SK-N-SH (cell line): ENCODE measurements at regions not wholly inside any gene's neighbourhood (a gene's known extent, or its start where the extent isn't known, plus 50 kb on each side); places are given as distances from the start of the nearest gene placed in this dataset.

Experiments
- CTCF ChIA-PET: fragments of 300-600, 350-600 bp; formaldehyde crosslinking; extraction: SDS; loops from one replicate; lab custom pipeline; 2021; lab: Yijun Ruan, JAX
- POLR2A ChIA-PET: fragments of 350-600 bp; sonication (Branson Sonifier 250); formaldehyde crosslinking; extraction: SDS; loops from one replicate; lab custom pipeline; 2020; ENCODE audit warnings: antibody characterized with exemption, inconsistent platforms; lab: Yijun Ruan, JAX
- DNase-seq: peaks from one replicate; pipeline ENCODE4 v3.0.0; 2012
- H2AFZ ChIP-seq: fragments of 200-600 bp; sonication (generic); 2 replicates; pipeline ENCODE4 v1.8.1; 2016; ENCODE audit warnings: antibody characterized with exemption, mild to moderate bottlenecking, low read depth
- H3F3A ChIP-seq: fragments of 200-600 bp; sonication (generic); replicated peaks from 2 replicates; pipeline ENCODE3; 2016; ENCODE audit warnings: antibody characterized with exemption, mild to moderate bottlenecking; ENCODE audit not compliant: insufficient read depth
- H3K27ac ChIP-seq, 2 experiments: fragments of 200-500 bp in 1 of 2; fragments of 200-600 bp in 1 of 2; sonication (Bioruptor generic) in 1 of 2; sonication (generic), shearing (Covaris generic) in 1 of 2; 2 replicates each; pipeline versions ENCODE4 v1.5.1 to v1.6.1; 2014 to 2016; ENCODE audit warnings: low read depth in 2 of 2, inconsistent platforms in 1 of 2, low read length in 1 of 2, mild to moderate bottlenecking in 1 of 2, mixed read lengths in 1 of 2
- H3K27me3 ChIP-seq: fragments of 200-600 bp; sonication (generic), shearing (Covaris generic); 2 replicates; pipeline ENCODE4 v1.6.1; 2016; ENCODE audit warnings: mixed run types; ENCODE audit not compliant: insufficient read depth
- H3K36me3 ChIP-seq, 2 experiments: fragments of 200-500 bp in 1 of 2; fragments of 200-600 bp in 1 of 2; sonication (Bioruptor generic) in 1 of 2; sonication (generic) in 1 of 2; replicated peaks in 1 of 2; 2 replicates each; pipeline versions ENCODE3 to v1.5.1; 2014 to 2016; ENCODE audit warnings: low read length in 1 of 2, mild to moderate bottlenecking in 1 of 2; ENCODE audit not compliant: insufficient read depth in 2 of 2, control insufficient read depth in 1 of 2
- H3K4me1 ChIP-seq, 2 experiments: fragments of 200-500 bp in 1 of 2; fragments of 200-600 bp in 1 of 2; sonication (Bioruptor generic) in 1 of 2; sonication (generic), shearing (Covaris generic) in 1 of 2; 2 replicates each; pipeline versions ENCODE4 v1.5.1 to v1.6.1; 2014 to 2016; ENCODE audit warnings: low read depth in 1 of 2, low read length in 1 of 2, mixed run types in 1 of 2; ENCODE audit not compliant: insufficient read depth in 2 of 2, control insufficient read depth in 1 of 2
- H3K4me2 ChIP-seq: fragments of 200-600 bp; sonication (generic), shearing (Covaris generic); 2 replicates; pipeline ENCODE4 v1.6.1; 2017; ENCODE audit warnings: mixed run types
- H3K4me3 ChIP-seq, 2 experiments: fragments of 200-500 bp in 1 of 2; fragments of 200-600 bp in 1 of 2; sonication (Bioruptor generic) in 1 of 2; sonication (generic), shearing (Covaris generic) in 1 of 2; 2 replicates each; pipeline versions ENCODE4 v1.5.1 to v1.8.1; 2014 to 2016; ENCODE audit warnings: low read depth in 2 of 2, inconsistent platforms in 1 of 2, low read length in 1 of 2, mild to moderate bottlenecking in 1 of 2, mixed read lengths in 1 of 2, moderate library complexity in 1 of 2
- H3K79me2 ChIP-seq: fragments of 200-600 bp; sonication (generic); 2 replicates; pipeline ENCODE4 v1.8.1; 2017; ENCODE audit warnings: mild to moderate bottlenecking; ENCODE audit not compliant: insufficient read depth
- H3K9ac ChIP-seq: fragments of 200-600 bp; sonication (generic); 2 replicates; pipeline ENCODE4 v1.6.1; 2017; ENCODE audit warnings: mixed run types
- H3K9me2 ChIP-seq: fragments of 200-600 bp; sonication (generic); 2 replicates; pipeline ENCODE4 v1.6.1; 2017; ENCODE audit warnings: mixed run types
- H3K9me3 ChIP-seq: fragments of 200-600 bp; sonication (generic); 2 replicates; pipeline ENCODE4 v1.6.1; 2017; ENCODE audit warnings: mixed run types, mild to moderate bottlenecking, moderate library complexity
- H4K20me1 ChIP-seq: fragments of 200-600 bp; sonication (generic); 2 replicates; pipeline ENCODE4 v1.6.1; 2017; ENCODE audit warnings: mild to moderate bottlenecking, mixed run types; ENCODE audit not compliant: insufficient read depth
- CHD2 ChIP-seq: fragments of 150-350 bp; IDR thresholded peaks from 2 replicates; pipeline ENCODE4 v1.6.1; 2018; ENCODE audit warnings: low read length; ENCODE audit not compliant: partially characterized antibody
- ELF1 ChIP-seq: IDR thresholded peaks from 2 replicates; pipeline ENCODE4 v1.4.0; 2012
- FOXM1 ChIP-seq: IDR thresholded peaks from 2 replicates; pipeline ENCODE4 v1.4.0; 2012; ENCODE audit warnings: low read depth, mild to moderate bottlenecking
- JUND ChIP-seq: IDR thresholded peaks from 2 replicates; pipeline ENCODE4 v1.4.0; 2012
- MEF2A ChIP-seq: IDR thresholded peaks from 2 replicates; pipeline ENCODE4 v1.4.0; 2012; ENCODE audit warnings: low read depth, borderline replicate concordance
- NFIC ChIP-seq: IDR thresholded peaks from 2 replicates; pipeline ENCODE4 v1.4.0; 2012; ENCODE audit warnings: borderline replicate concordance
- POLR2AphosphoS5 ChIP-seq: IDR thresholded peaks from 2 replicates; pipeline ENCODE4 v1.6.1; 2012; ENCODE audit warnings: low read depth, low read length
- RAD21 ChIP-seq: IDR thresholded peaks from 2 replicates; pipeline ENCODE4 v1.6.1; 2012; ENCODE audit warnings: mild to moderate bottlenecking, low read length
- RXRA ChIP-seq: IDR thresholded peaks from 2 replicates; pipeline ENCODE4 v1.4.0; 2012; ENCODE audit warnings: low read depth, mild to moderate bottlenecking, borderline replicate concordance
- SIN3A ChIP-seq: IDR thresholded peaks from 2 replicates; pipeline ENCODE4 v1.6.1; 2012; ENCODE audit warnings: low read depth, mild to moderate bottlenecking, low read length, moderate library complexity, borderline replicate concordance
- TEAD4 ChIP-seq: IDR thresholded peaks from 2 replicates; pipeline ENCODE4 v1.4.0; 2012; ENCODE audit warnings: mild to moderate bottlenecking, borderline replicate concordance; ENCODE audit not compliant: insufficient read depth
- YY1 ChIP-seq: IDR thresholded peaks from 2 replicates; pipeline ENCODE4 v1.4.0; 2012; ENCODE audit warnings: low read depth, mild to moderate bottlenecking
- WGBS: methylation state at CpG from one replicate; pipeline ENCODE4 v1.1.6; 2017; ENCODE audit warnings: low lambda C conversion rate; 5-methylcytosine and 5-hydroxymethylcytosine counted together
- TF ChIP-seq, protein P1 (sequence below): IDR thresholded peaks from 2 replicates; pipeline ENCODE4 v1.6.1; 2012; ENCODE audit warnings: mild to moderate bottlenecking, low read depth, low read length, moderate library complexity
- TF ChIP-seq, protein P2 (sequence below): IDR thresholded peaks from 2 replicates; pipeline ENCODE4 v1.4.0; 2012; ENCODE audit warnings: low read depth

DNA sequence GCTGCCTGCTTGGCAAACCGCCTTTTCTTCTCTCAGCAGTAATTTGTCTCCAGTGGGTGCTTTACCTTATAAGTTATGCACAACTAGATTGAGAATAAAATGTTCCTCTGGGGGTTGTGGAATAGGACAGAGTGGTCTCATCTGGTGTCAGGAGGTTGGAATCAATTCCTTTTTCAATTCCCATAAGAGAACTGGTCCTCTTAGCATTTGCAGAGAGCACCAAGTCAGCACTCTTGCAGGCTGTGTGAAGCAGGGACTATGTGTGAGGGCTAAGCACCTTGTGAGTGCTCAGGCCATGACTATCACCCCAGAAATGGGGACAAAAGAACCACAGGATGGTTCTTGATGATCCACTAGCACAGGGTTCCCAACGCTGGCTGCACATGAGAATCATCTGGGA, 163.6 kb upstream of the UMPS start:
- CTCF ChIA-PET = interaction anchor here (1.2 to 13.3 kb wide), 4 partner anchors 10 to 335 kb away, joined by 3 to 280 read pairs (median 11); no protein-coding TSS in a partner anchor
- no peak for TF ChIP-seq NFIC
- no peak for TF ChIP-seq YY1
- no peak for TF ChIP-seq JUND
- no peak for TF ChIP-seq CHD2
- TF ChIP-seq MEF2A = no peak
- TF ChIP-seq POLR2AphosphoS5 = no peak
- no peak for TF ChIP-seq SIN3A
- TF ChIP-seq, protein P1, sequence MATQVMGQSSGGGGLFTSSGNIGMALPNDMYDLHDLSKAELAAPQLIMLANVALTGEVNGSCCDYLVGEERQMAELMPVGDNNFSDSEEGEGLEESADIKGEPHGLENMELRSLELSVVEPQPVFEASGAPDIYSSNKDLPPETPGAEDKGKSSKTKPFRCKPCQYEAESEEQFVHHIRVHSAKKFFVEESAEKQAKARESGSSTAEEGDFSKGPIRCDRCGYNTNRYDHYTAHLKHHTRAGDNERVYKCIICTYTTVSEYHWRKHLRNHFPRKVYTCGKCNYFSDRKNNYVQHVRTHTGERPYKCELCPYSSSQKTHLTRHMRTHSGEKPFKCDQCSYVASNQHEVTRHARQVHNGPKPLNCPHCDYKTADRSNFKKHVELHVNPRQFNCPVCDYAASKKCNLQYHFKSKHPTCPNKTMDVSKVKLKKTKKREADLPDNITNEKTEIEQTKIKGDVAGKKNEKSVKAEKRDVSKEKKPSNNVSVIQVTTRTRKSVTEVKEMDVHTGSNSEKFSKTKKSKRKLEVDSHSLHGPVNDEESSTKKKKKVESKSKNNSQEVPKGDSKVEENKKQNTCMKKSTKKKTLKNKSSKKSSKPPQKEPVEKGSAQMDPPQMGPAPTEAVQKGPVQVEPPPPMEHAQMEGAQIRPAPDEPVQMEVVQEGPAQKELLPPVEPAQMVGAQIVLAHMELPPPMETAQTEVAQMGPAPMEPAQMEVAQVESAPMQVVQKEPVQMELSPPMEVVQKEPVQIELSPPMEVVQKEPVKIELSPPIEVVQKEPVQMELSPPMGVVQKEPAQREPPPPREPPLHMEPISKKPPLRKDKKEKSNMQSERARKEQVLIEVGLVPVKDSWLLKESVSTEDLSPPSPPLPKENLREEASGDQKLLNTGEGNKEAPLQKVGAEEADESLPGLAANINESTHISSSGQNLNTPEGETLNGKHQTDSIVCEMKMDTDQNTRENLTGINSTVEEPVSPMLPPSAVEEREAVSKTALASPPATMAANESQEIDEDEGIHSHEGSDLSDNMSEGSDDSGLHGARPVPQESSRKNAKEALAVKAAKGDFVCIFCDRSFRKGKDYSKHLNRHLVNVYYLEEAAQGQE = no peak
- TF ChIP-seq RAD21 = no peak
- no peak for TF ChIP-seq RXRA
- no peak for TF ChIP-seq ELF1
- WGBS = 89% methylated on average over 2 of the region's 2 CpGs

DNA sequence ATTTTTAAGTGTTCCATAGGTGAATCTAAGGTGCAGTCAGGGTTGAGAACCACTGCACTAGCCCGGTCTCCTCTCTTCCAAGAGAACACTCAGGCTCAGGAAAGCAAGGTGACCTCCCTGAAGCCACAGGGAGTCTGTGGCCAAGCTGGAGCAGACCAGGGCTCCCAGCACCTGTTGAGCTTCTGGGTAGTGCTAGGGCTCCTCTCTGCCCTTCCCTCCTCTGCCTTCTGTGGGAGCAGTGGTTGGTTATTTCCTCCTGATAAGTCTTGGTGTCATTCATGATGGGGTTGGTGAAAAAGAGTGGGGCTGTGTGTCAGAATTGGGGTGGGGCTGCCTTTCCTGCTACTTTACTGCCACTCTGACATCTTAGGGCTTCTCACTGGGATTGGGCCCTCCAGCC, 163.1 kb upstream of the UMPS start:
- Histone ChIP-seq H3K36me3 (no peaks in the 10 kb centered on the region), H3K9me2 (no peaks in the 10 kb centered on the region), H3K27me3 (no peaks in the 10 kb centered on the region), H3K9me3 (no peaks in the 10 kb centered on the region), H3K4me3 (no peak overlapping the region), H3K4me1 (peaks cover 7 to 13% of the 10 kb centered on the region in 2 experiments; a peak in 3 of 4 replicates), H3K27ac (no peak overlapping the region), H2AFZ (no peak overlapping the region), H3F3A (no peaks in the 10 kb centered on the region), H3K9ac (no peak overlapping the region), H4K20me1 (no peaks in the 10 kb centered on the region), H3K79me2 (no peaks in the 10 kb centered on the region), H3K4me2 (no peak overlapping the region)
- no peak for TF ChIP-seq TEAD4
- TF ChIP-seq FOXM1 = no peak
- TF ChIP-seq, protein P2, sequence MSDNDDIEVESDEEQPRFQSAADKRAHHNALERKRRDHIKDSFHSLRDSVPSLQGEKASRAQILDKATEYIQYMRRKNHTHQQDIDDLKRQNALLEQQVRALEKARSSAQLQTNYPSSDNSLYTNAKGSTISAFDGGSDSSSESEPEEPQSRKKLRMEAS = no peak
- WGBS = 71% methylated on average over 1 of the region's 1 CpG
- POLR2A ChIA-PET = no interaction called here
- DNase-seq = no peak
- CTCF ChIA-PET = interaction anchor here (1.2 to 13.3 kb wide), 4 partner anchors 10 to 334 kb away, joined by 3 to 280 read pairs (median 11); no protein-coding TSS in a partner anchor

More for the DNA sequence above, 163.6 kb upstream of the UMPS start:
- H3K9me2 ChIP-seq = no peaks in the 10 kb centered on the region
- POLR2A ChIA-PET = no interaction called here
- H3K4me1 ChIP-seq = peaks cover 7 to 13% of the 10 kb centered on the region in 2 experiments; a peak in 3 of 4 replicates
- H3K9me3 ChIP-seq = no peaks in the 10 kb centered on the region
- H3K27me3 ChIP-seq = no peaks in the 10 kb centered on the region
- H4K20me1 ChIP-seq = no peaks in the 10 kb centered on the region
- no peak overlapping the region for H3K4me3 ChIP-seq
- no peak for DNase-seq
- no peak overlapping the region for H2AFZ ChIP-seq
- H3F3A ChIP-seq = no peaks in the 10 kb centered on the region
- no peak overlapping the region for H3K4me2 ChIP-seq
- no peaks in the 10 kb centered on the region for H3K36me3 ChIP-seq
- H3K9ac ChIP-seq = no peak overlapping the region
- H3K79me2 ChIP-seq = no peaks in the 10 kb centered on the region
- H3K27ac ChIP-seq = no peak overlapping the region
